Rectal smooth muscle tissue (tissue), 1 donor: ENCODE measurements at regions not wholly inside any gene's neighbourhood (a gene's known extent, or its start where the extent isn't known, plus 50 kb on each side); places are given as distances from the start of the nearest gene placed in this dataset.

Experiments used
- H3K27ac ChIP-seq: one replicate; pipeline ENCODE4 v1.7.0; 2013; ENCODE audit warnings: low read depth, low read length, inconsistent platforms
- H3K27me3 ChIP-seq: one replicate; pipeline ENCODE4 v1.7.0; 2013; ENCODE audit warnings: low read length; ENCODE audit not compliant: control insufficient read depth, insufficient read depth
- H3K36me3 ChIP-seq: one replicate; pipeline ENCODE4 v1.7.0; 2013; ENCODE audit warnings: low read length; ENCODE audit not compliant: control insufficient read depth, insufficient read depth
- H3K4me1 ChIP-seq: one replicate; pipeline ENCODE4 v1.7.0; 2013; ENCODE audit warnings: low read length; ENCODE audit not compliant: control insufficient read depth, insufficient read depth
- H3K4me3 ChIP-seq: one replicate; pipeline ENCODE4 v1.7.0; 2013; ENCODE audit warnings: low read length
- H3K9ac ChIP-seq: one replicate; pipeline ENCODE4 v1.7.0; 2013; ENCODE audit warnings: low read length

- H3K27me3 ChIP-seq, result no peaks in the 10 kb centered on the region
- no peak overlapping the region for H3K27ac ChIP-seq
- H3K4me1 ChIP-seq, result no peaks in the 10 kb centered on the region
- no peak overlapping the region for H3K9ac ChIP-seq
- H3K4me3 ChIP-seq, result no peak overlapping the region
- H3K36me3 ChIP-seq, result no peaks in the 10 kb centered on the region
Observed at GRCh38 chr12:67922245-67922644, 67.0 kb upstream of the IFNG-AS1 start.

GRCh38 chr12:67925077-67925476 is 64.2 kb upstream of the IFNG-AS1 start:
- Histone ChIP-seq H3K27me3 (no peaks in the 10 kb centered on the region), H3K36me3 (no peaks in the 10 kb centered on the region), H3K4me3 (no peak overlapping the region), H3K4me1 (no peaks in the 10 kb centered on the region), H3K27ac (no peak overlapping the region), H3K9ac (no peak overlapping the region)

- no peaks in the 10 kb centered on the region for H3K4me1 ChIP-seq
- no peak overlapping the region for H3K4me3 ChIP-seq
- H3K9ac ChIP-seq, result no peak overlapping the region
- H3K27ac ChIP-seq, result no peak overlapping the region
- H3K27me3 ChIP-seq, result no peaks in the 10 kb centered on the region
- no peaks in the 10 kb centered on the region for H3K36me3 ChIP-seq
Observed at GRCh38 chr12:67925552-67925951, 63.7 kb upstream of the IFNG-AS1 start.

GRCh38 chr12:67926063-67926462 is 63.2 kb upstream of the IFNG-AS1 start:
- Histone ChIP-seq H3K27ac (no peak overlapping the region), H3K27me3 (no peaks in the 10 kb centered on the region)

GRCh38 chr12:67927324-67927723 is 61.9 kb upstream of the IFNG-AS1 start:
- Histone ChIP-seq H3K27ac (no peak overlapping the region), H3K4me1 (no peaks in the 10 kb centered on the region), H3K9ac (no peak overlapping the region), H3K36me3 (no peaks in the 10 kb centered on the region), H3K27me3 (no peaks in the 10 kb centered on the region), H3K4me3 (no peak overlapping the region)

More at GRCh38 chr12:67926063-67926462, 63.2 kb upstream of the IFNG-AS1 start:
- no peaks in the 10 kb centered on the region for H3K36me3 ChIP-seq
- H3K4me3 ChIP-seq, result no peak overlapping the region
- no peak overlapping the region for H3K9ac ChIP-seq
- no peaks in the 10 kb centered on the region for H3K4me1 ChIP-seq

- Histone ChIP-seq H3K36me3 (no peaks in the 10 kb centered on the region), H3K27me3 (no peaks in the 10 kb centered on the region), H3K4me1 (no peaks in the 10 kb centered on the region), H3K9ac (no peak overlapping the region), H3K4me3 (no peak overlapping the region), H3K27ac (no peak overlapping the region)
Observed at GRCh38 chr12:67927815-67928214, 61.4 kb upstream of the IFNG-AS1 start.

GRCh38 chr12:67928621-67929383 is 60.4 kb upstream of the IFNG-AS1 start:
- H3K27ac ChIP-seq, result no peak overlapping the region
- no peak overlapping the region for H3K4me3 ChIP-seq
- H3K36me3 ChIP-seq, result no peaks in the 10 kb centered on the region
- H3K27me3 ChIP-seq, result no peaks in the 10 kb centered on the region
- H3K4me1 ChIP-seq, result no peaks in the 10 kb centered on the region
- H3K9ac ChIP-seq, result no peak overlapping the region

GRCh38 chr12:67929384-67929772 is 59.9 kb upstream of the IFNG-AS1 start:
- Histone ChIP-seq H3K27ac (no peak overlapping the region), H3K9ac (no peak overlapping the region)

GRCh38 chr12:67937822-67938221 is 51.4 kb upstream of the IFNG-AS1 start:
- H3K9ac ChIP-seq, result no peak overlapping the region
- H3K27ac ChIP-seq, result no peak overlapping the region

More at GRCh38 chr12:67929384-67929772, 59.9 kb upstream of the IFNG-AS1 start:
- Histone ChIP-seq H3K4me3 (no peak overlapping the region), H3K27me3 (no peaks in the 10 kb centered on the region), H3K36me3 (no peaks in the 10 kb centered on the region), H3K4me1 (no peaks in the 10 kb centered on the region)

More at GRCh38 chr12:67937822-67938221, 51.4 kb upstream of the IFNG-AS1 start:
- Histone ChIP-seq H3K27me3 (peaks cover 2% of the 10 kb centered on the region), H3K4me3 (no peak overlapping the region), H3K36me3 (no peaks in the 10 kb centered on the region), H3K4me1 (peaks cover 6% of the 10 kb centered on the region)
